ENCODE measurements at regions not wholly inside any gene's neighbourhood (a gene's known extent, or its start where the extent isn't known, plus 50 kb on each side); places are given as distances from the start of the nearest gene placed in this dataset.

- Histone ChIP-seq H3K4me3 (no peak overlapping the region), H3K27me3 (no peaks in the 10 kb centered on the region), H3K36me3 (no peaks in the 10 kb centered on the region), H3K27ac (no peak overlapping the region), H3K4me1 (no peaks in the 10 kb centered on the region), H3K9me3 (no peaks in the 10 kb centered on the region)
- TF ChIP-seq POLR2A (IDR thresholded peaks at IDR 0.05), result no peak
- no peak for TF ChIP-seq CTCF (IDR thresholded peaks at IDR 0.05)
- no peak for DNase-seq
Measured at GRCh38 chr6:43871933-43872332, 101.9 kb downstream of the VEGFA start.

- no peak for DNase-seq
- no peaks in the 10 kb centered on the region for H3K4me1 ChIP-seq
- no peaks in the 10 kb centered on the region for H3K27me3 ChIP-seq
- no peaks in the 10 kb centered on the region for H3K9me3 ChIP-seq
- no peaks in the 10 kb centered on the region for H3K36me3 ChIP-seq
- H3K4me3 ChIP-seq, result no peak overlapping the region
- no peak for TF ChIP-seq CTCF (IDR thresholded peaks at IDR 0.05)
- TF ChIP-seq POLR2A (IDR thresholded peaks at IDR 0.05), result no peak
- H3K27ac ChIP-seq, result no peak overlapping the region
Measured at GRCh38 chr6:43871284-43871683, 101.3 kb downstream of the VEGFA start.

- Histone ChIP-seq H3K4me3 (no peak overlapping the region), H3K27ac (no peak overlapping the region), H3K27me3 (no peaks in the 10 kb centered on the region), H3K36me3 (no peaks in the 10 kb centered on the region), H3K9me3 (no peaks in the 10 kb centered on the region), H3K4me1 (no peaks in the 10 kb centered on the region)
- DNase-seq, result no peak
- TF ChIP-seq CTCF (IDR thresholded peaks at IDR 0.05) (no peak), POLR2A (IDR thresholded peaks at IDR 0.05) (no peak)
Measured at GRCh38 chr6:43870660-43871061, 100.7 kb downstream of the VEGFA start.

GRCh38 chr6:43869792-43870659 lies 100.0 kb downstream of the VEGFA start:
- Histone ChIP-seq H3K27me3 (no peaks in the 10 kb centered on the region), H3K27ac (no peak overlapping the region), H3K36me3 (no peaks in the 10 kb centered on the region), H3K4me3 (no peak overlapping the region), H3K9me3 (no peaks in the 10 kb centered on the region), H3K4me1 (no peaks in the 10 kb centered on the region)
- TF ChIP-seq POLR2A (IDR thresholded peaks at IDR 0.05), result no peak
- TF ChIP-seq CTCF (IDR thresholded peaks at IDR 0.05), result no peak
- DNase-seq, result no peak

GRCh38 chr6:43869079-43869710 lies 99.2 kb downstream of the VEGFA start:
- no peak overlapping the region for H3K27ac ChIP-seq
- H3K27me3 ChIP-seq, result no peaks in the 10 kb centered on the region
- H3K4me3 ChIP-seq, result no peak overlapping the region
- H3K4me1 ChIP-seq, result no peaks in the 10 kb centered on the region
- H3K9me3 ChIP-seq, result no peaks in the 10 kb centered on the region
- no peak for DNase-seq
- H3K36me3 ChIP-seq, result no peaks in the 10 kb centered on the region
- TF ChIP-seq POLR2A (IDR thresholded peaks at IDR 0.05) (no peak), CTCF (IDR thresholded peaks at IDR 0.05) (no peak)
